Right lobe of liver (tissue), 4 donors: ENCODE measurements at regions not wholly inside any gene's neighbourhood (a gene's known extent, or its start where the extent isn't known, plus 50 kb on each side); places are given as distances from the start of the nearest gene placed in this dataset.

Source experiments
- CTCF ChIP-seq, 4 donors: fragments of 200-600 bp in 3 of 4; fragments of 450-650 bp in 1 of 4; IDR thresholded peaks; one replicate each; pipeline versions ENCODE4 v1.5.1 to v1.8.0; 2016 to 2022; ENCODE audit warnings: antibody characterized with exemption in 4 of 4, mild to moderate bottlenecking in 2 of 4
- POLR2A ChIP-seq: fragments of 450-650 bp; IDR thresholded peaks from one replicate; pipeline ENCODE4 v1.6.1; 2017; ENCODE audit warnings: antibody characterized with exemption, mild to moderate bottlenecking
- donor health status: DM: no; HTN: no; CAD: no.
- donor health status: DM: no; HTN: no; CAD: no.
- donor health status: DM: no; HTN: yes; CAD: no.

GRCh38 chr9:81532251-81532650 lies 157.1 kb downstream of the TLE1 start:
- no peak for TF ChIP-seq POLR2A
- no peak for TF ChIP-seq CTCF (IDR thresholded peaks at IDR 0.05)
